ENCODE measurements at regions not wholly inside any gene's neighbourhood (a gene's known extent, or its start where the extent isn't known, plus 50 kb on each side); places are given as distances from the start of the nearest gene placed in this dataset.

GRCh38 chr3:139225548-139225947, 118.3 kb upstream of the MRPS22 start:
- TF ChIP-seq CTCF (IDR thresholded peaks at IDR 0.05; ENCODE audit: low read depth, low read length) (no peak), EZH2phosphoT487 (IDR thresholded peaks at IDR 0.05; ENCODE audit: low read depth) (no peak)

Data from OCI-LY3 (cell line).